NCI-H2081 (cell line): ENCODE measurements at regions not wholly inside any gene's neighbourhood (a gene's known extent, or its start where the extent isn't known, plus 50 kb on each side); places are given as distances from the start of the nearest gene placed in this dataset.
A peak's percentile ranks its signal among the peaks of the same experiment; 100 is the strongest.
"Not testable (repeated sequence)": the region's sequence is repeated elsewhere in the genome, so short reads cannot be mapped to it uniquely, and the experiment has no call there.

ENCODE experiments used
- DNase-seq, 2 experiments: peaks; one replicate each; lab custom pipeline; 2025; lab: John Stamatoyannopoulos, UW

GRCh38 chr2:49861821-49862220 is 707.5 kb upstream of the FSHR start:
- DNase-seq, result no peak

- no peak for DNase-seq
These were observed 706.5 kb upstream of the FSHR start for GRCh38 chr2:49860834-49861233.

GRCh38 chr2:49860170-49860569 is 705.9 kb upstream of the FSHR start:
- DNase-seq, result no peak

- no peak for DNase-seq
These were observed 704.3 kb upstream of the FSHR start for GRCh38 chr2:49858657-49859056.

- no peak for DNase-seq
These were observed 703.8 kb upstream of the FSHR start for GRCh38 chr2:49858113-49858490.

GRCh38 chr2:49857371-49858112 is 703.2 kb upstream of the FSHR start:
- DNase-seq, result no peak

- DNase-seq, result no peak
These were observed 691.4 kb upstream of the FSHR start for GRCh38 chr2:49845671-49846070.

- DNase-seq, result no peak
These were observed 690.7 kb upstream of the FSHR start for GRCh38 chr2:49845021-49845420.

- not testable (repeated sequence) for DNase-seq
These were observed 689.8 kb upstream of the FSHR start for GRCh38 chr2:49844113-49844512.

GRCh38 chr2:49843314-49843713 is 689.0 kb upstream of the FSHR start:
- DNase-seq, result no peak

- DNase-seq, result no peak
These were observed 686.2 kb upstream of the FSHR start for GRCh38 chr2:49840428-49840975.

- no peak for DNase-seq
These were observed 685.5 kb upstream of the FSHR start for GRCh38 chr2:49839818-49840217.

- no peak for DNase-seq
These were observed 683.4 kb upstream of the FSHR start for GRCh38 chr2:49837561-49838293.

- no peak for DNase-seq
These were observed 681.7 kb upstream of the FSHR start for GRCh38 chr2:49836017-49836416.

GRCh38 chr2:49834433-49834832 is 680.1 kb upstream of the FSHR start:
- no peak for DNase-seq

- no peak for DNase-seq
These were observed 678.2 kb upstream of the FSHR start for GRCh38 chr2:49832555-49832954.

GRCh38 chr2:49831698-49832367 is 677.5 kb upstream of the FSHR start:
- DNase-seq, result peak in 1 of 2 experiments; percentile 6

GRCh38 chr2:49830846-49831245 is 676.5 kb upstream of the FSHR start:
- no peak for DNase-seq

- no peak for DNase-seq
These were observed 673.1 kb upstream of the FSHR start for GRCh38 chr2:49827366-49827765.

GRCh38 chr2:49813208-49813607 is 658.9 kb upstream of the FSHR start:
- no peak for DNase-seq

GRCh38 chr2:49812730-49813129 is 658.4 kb upstream of the FSHR start:
- no peak for DNase-seq

- DNase-seq, result no peak
These were observed 657.2 kb upstream of the FSHR start for GRCh38 chr2:49811502-49811901.

GRCh38 chr2:49807689-49808088 is 653.4 kb upstream of the FSHR start:
- DNase-seq, result no peak
